HL-60 (cell line): ENCODE measurements at regions not wholly inside any gene's neighbourhood (a gene's known extent, or its start where the extent isn't known, plus 50 kb on each side); places are given as distances from the start of the nearest gene placed in this dataset.

ENCODE experiments used
- CTCF ChIP-seq: IDR thresholded peaks from one replicate; pipeline ENCODE4 v1.5.1; 2011; ENCODE audit warnings: low read length, control low read depth, inconsistent platforms; ENCODE audit not compliant: insufficient read depth
- POLR2AphosphoS5 ChIP-seq: IDR thresholded peaks from 2 replicates; pipeline ENCODE4 v1.6.1; 2012; ENCODE audit warnings: low read depth

DNA sequence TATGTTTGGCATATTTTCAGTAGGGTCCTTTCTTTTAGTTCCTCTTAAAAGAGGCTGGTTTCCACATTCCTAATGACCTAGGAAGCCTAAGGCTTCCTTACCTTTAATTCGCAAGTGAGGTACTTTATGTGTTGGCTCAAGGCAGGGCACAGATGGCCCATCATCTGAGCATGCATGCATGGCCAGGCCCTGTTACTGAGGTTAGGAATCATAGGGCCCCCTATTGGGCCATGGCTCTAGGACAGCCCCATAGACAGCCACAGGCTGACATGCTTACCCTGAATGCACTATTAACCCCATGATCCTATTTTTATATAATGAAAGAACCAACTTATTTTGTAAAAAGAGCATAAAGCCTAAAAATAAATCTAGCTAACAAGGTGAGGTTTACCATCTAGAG lies 271.4 kb downstream of the ELAVL2 start:
- TF ChIP-seq CTCF (no peak), POLR2AphosphoS5 (no peak)
